Right renal pelvis (tissue), 4 donors: ENCODE measurements at regions not wholly inside any gene's neighbourhood (a gene's known extent, or its start where the extent isn't known, plus 50 kb on each side); places are given as distances from the start of the nearest gene placed in this dataset.

Experiments used
- DNase-seq, 4 donors: peaks; one replicate each; pipeline ENCODE4 v3.0.0-alpha.2; 2013; ENCODE audit warnings: low read depth in 4 of 4, low spot score in 3 of 4, missing footprints in 1 of 4

DNA sequence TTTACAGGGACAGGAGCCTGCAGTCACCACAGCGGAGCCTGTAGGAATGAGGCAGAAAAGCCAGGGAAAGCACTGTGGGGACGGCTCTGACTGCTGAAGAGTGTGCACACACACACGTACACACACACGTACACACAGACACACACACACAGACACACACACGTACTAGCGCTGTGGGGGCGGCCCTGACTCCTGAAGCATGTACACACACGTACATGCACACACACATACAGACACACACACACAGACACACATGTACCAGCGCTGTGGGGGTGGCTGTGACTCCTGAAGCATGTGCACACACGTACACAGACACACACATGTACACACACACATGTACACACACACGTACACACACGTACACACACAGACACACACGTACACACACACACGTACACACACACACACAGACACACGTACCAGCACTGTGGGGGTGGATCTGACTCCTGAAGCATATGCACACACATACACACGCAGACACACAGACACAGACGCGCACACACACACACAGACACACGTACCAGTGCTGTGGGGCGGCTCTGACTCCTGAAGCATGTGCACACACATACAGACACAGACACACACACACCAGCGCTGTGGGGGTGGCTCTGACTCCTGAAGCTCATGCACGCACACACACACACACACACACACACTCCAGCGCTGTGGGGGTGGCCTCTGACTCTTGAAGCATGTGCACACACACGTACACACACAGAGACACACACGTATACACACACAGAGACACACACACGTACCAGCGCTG, 127.3 kb downstream of the DLL1 start:
- no peak for DNase-seq

DNA sequence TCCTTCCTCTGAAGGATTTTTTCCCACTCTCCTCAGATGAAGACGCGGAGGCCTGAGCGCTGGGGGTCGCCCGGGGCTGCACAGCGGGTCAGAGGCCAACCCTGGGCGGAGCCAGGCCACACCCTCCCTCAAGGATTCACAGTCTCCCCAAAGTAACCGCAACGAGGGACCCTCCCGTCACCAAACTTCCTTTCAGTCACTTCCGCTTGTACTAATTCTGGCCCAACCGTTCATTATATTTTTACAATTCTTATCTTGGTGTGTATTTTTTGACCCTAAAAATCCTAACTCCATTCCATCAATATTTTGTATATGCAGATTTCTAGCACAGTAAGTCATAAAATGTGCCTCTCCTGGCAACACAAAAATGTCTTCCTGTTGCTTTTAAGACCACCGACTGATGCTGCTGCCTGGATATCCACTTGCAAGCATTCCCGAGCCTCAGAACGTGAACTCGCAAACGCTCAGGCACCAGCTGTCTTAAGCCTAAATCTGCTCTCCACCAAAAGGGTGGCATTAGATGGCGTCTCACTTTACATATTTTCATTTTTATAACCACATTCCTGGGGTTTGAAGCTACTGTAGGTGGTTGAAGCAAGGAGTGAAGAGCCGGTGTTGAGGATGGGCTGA, 128.0 kb downstream of the DLL1 start:
- DNase-seq = no peak

DNA sequence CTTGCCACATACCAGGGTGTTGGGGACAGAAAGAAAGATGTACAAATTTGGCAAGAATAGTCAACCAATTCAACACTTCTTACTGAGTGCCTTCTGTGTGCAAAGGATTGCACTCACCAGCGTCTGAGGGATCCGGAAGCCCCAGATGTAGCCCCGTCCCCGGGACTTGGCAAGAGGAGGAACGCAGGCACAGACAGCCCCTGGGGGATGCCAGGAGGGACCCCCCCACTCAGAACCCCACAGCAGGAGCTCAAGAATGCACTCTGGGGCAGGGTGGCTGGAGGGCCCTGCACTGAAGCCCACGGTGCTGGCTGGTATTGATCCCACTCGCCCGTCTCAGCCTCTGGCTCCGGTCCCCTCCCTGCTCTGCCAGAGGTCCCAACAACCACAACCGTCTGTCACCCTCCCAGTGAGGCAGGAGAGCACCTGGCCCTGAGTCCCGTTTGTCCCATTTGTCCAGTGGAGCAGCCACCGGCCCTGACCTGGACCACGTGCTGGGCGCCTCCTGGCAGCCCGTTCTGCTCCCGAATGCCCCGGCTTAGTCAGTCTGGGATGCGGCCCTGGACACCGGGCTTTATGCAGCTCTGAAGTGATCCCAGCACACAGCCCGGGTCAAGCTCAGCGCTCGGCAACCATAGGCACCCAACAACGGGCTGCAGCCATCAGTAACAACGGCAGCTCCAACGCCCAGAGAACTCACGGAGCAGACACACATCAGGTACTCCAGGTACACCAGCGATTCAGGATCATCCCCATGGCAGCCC, 128.7 kb downstream of the DLL1 start:
- no peak for DNase-seq

DNA sequence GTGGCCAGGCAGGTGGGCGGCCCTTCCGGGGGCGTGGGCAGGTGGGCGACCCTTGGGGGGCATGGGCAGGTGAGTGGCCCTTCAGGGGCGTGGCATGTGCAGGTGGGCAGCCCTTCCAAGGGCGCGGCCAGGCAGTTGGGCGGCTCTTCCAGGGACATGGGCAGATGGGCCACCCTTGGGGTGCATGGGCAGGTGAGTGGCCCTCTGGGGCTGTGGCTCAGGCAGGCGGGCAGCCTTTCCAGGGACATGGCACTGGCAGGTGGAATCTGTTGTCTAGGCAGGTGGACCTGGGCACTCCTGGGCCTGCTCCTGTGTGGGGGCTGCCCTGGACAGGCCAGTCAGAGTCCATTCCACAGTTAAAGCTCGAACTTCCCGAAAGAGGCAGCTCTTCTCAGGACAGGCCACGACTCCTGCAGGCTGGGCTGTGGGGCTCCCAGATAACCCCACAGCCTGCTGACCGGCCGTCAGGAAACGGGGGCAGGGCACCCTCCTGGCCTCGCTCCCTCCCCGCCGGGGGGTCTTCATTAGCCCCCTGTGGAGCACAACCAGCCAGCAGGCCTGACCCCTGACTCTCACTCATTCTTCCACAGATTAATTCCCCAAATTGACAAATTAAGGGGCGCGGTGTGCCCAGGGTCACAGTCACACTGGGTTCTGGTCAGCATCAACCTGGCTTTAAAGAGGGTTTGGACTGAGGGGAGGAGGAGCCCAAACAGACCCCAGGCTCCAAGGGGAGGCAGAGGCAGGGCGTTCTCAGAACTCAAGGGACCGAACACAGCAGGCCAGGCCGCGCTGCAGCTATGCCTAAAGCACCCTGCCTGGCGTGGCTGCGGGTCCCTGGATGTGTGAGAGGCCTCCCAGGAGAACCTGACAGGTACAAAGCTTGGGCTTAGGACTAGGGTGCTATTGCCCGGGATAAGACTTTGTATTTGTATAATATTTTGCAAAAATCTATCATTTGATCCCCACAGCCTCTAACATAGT, 130.0 kb downstream of the DLL1 start:
- no peak for DNase-seq

DNA sequence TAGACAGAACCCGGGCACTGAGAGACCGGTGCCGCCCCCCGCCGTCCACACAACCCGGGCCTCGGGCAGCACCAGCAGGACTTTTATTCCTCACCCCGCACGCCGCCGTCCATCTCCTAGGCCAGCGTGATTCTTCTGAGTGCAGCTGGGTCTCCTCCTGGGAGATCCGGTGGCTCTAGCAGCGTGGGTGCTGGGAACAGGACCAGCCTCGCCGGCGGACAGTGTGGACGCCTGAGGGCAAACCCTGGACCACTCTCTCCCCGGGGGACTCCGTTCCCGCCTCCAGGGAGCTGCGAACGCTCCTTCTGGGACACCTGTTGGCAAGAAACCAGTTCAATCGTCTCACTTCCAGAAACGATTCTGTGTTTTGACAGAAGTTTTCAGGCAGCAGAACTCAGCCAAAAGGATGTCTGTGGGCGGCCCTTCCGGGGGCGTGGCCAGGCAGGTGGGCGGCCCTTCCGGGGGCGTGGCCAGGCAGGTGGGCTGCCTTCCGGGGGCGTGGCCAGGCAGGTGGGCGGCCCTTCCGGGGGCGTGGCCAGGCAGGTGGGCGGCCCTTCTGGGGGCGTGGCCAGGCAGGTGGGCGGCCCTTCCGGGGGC, 130.7 kb downstream of the DLL1 start:
- DNase-seq = no peak

DNA sequence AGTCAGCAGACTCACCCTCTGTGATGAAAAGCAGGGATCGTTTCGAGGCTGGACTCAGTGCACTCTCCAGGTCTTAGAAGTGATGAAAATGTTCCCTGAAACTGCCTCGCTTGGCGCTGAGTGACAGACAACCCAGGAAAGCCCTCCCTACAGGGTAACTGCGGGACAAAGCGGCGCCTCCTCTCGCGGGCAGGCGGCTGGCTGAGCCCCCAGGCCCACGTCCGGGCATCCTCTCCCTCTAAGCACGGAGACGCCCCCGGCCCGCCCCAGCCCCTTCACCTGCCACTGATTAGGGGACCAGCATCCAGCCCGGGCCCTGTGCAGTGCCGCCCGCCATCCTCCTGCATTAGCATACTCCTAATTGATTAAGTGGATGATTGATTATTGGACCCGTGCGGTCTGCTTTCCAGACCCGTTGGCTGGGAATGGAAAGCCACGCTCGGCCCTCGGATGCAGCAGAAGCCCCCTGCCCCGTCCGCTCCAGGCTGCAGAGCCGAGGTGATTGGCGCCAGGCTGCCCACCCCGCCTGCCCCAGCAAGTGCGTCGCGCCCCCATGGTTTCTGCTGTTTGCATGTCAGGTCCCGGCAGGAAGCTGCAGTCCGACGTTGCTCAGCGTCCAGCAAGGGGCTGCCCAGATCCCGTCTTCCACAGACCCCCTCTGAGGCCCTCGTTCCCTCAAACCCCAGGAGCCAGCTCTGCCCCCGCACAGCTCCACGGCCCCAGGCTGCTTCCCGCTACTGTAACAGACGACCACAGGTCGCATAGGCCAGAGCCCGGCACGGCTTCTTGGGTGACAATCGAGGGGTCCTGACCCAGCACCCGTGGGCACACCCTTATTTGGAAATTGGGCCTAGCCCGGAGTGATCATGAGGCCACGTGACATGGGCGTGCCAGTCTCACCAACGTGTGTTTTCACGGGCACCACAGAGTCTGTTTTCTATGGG, 131.6 kb downstream of the DLL1 start:
- no peak for DNase-seq

DNA sequence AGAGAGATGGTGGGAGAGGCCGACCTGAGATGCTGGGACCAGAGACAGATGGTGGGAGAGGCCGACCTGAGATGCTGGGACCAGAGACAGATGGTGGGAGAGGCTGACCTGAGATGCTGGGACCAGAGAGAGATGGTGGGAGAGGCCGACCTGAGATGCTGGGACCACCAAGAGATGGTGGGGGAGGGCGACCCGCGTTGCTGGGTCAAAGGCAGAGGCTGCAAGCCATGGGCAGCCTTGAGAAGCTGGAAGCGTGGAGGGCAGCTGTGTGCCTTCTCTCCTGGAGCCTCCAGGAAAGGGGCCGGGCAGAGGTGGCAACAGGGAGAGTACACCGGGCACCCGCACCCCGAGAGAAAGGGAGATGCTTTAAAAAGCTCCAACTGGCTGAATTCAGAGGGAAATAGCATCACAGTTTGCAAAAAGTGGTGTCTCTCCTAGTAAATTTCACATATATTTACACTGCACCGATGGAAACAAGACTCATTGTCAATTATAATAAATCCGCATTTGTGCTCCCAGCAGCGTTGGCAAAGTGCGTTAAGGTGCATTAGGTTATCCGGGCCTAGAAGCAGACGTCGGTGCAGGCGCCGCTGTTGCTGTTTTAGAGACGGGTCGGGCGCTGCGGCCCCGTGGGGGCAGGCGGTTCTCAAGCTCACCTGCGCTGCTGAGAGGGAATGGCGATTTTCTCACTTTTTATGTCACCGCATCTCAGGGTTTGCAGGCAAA, 132.4 kb downstream of the DLL1 start:
- no peak for DNase-seq

DNA sequence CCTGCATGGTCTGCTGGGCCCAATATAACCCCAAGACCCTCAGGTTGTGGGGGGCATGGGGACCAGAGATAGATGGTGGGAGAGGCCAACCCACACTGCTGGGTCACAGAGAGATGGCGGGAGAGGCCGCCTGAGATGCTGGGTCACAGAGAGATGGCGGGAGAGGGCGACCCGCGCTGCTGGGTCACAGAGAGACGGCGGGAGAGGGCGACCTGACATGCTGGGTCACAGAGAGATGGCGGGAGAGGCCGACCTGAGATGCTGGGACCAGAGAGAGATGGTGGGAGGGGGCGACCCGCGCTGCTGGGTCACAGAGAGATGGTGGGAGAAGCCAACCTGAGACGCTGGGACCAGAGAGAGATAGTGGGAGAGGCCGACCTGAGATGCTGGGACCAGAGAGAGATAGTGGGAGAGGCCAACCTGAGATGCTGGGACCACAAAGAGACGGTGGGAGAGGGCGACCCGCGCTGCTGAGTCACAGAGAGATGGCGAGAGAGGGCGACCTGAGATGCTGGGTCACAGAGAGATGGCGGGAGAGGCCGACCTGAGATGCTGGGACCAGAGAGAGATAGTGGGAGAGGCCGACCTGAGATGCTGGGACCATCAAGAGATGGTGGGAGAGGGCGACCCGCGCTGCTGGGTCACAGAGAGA, 133.2 kb downstream of the DLL1 start:
- no peak for DNase-seq

DNA sequence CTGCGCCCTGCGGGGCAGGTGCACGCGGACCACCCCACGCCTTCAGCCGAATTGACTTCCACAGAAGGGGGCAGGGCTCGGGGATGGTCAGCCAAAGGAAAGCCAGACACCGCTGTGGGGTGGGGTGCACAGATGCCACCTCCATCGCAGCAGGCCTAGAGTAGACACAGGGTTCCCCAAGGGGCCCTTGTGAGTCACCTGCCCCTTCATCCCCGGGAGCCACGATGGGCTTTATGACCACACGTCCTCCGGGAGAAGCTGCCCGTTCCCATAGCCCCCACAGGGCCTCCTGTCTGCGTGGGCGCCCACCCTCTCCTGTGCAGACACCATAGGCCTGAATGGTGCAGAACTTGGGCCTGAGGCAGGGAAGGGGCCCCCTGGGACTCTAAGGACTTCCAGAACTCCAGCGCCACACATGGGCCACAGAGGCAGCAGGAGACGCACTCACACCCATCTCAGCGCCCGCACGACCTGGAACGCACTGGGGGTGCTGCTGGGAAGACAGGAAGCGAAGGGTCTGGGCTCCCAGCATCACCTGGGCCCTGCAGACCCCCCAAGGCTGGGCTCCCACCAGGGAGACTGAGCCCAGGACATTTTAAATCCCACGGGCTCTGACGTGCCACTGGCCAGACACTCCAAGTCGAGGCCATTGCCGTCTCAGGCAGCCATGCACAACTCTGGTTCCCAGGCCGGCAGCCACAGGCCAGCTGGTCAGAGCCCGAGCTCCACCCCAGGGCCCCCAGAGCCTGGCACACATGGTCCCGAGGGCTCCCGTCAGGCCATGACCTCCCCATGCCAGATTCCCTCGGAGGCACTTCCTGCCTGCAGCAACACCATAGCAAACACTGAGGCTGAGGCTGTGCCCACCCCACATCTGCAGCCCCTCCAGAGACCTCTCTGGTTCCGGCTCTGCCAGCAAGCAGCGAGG, 134.2 kb downstream of the DLL1 start:
- DNase-seq = no peak

DNA sequence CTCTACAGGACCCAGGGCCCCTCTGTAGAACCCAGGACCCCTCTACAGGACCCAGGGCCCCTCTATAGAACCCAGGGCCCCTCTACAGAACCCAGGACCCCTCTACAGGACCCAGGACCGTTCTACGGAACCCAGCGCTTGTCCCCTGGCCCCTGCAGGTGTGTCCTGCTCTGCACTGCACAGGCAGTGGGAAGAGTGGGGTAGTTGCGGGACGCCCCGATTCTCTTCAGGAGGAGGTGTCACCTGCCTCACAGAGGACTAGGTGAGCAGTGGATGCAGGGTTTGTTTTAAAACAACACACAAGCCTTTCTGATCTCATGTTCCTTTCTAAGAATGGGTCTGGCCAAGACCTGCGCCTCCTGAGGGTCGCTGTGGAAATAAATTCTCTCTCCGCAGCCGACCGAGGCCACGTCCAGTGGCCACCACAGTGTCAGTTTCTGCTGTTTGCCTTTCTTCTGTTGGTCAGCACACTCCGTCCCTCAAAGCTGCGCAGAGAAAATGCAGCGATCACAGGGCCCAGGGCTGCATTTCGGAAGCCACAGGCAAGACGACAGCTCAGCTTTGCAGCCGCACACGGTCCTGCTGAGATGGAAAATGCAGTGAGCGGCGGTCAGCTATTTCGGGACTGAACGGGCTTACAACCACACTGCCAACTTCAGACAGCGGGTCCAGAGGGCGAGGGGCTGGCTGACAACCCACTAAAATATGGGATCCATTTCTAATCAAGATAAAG, 135.2 kb downstream of the DLL1 start:
- DNase-seq = no peak

DNA sequence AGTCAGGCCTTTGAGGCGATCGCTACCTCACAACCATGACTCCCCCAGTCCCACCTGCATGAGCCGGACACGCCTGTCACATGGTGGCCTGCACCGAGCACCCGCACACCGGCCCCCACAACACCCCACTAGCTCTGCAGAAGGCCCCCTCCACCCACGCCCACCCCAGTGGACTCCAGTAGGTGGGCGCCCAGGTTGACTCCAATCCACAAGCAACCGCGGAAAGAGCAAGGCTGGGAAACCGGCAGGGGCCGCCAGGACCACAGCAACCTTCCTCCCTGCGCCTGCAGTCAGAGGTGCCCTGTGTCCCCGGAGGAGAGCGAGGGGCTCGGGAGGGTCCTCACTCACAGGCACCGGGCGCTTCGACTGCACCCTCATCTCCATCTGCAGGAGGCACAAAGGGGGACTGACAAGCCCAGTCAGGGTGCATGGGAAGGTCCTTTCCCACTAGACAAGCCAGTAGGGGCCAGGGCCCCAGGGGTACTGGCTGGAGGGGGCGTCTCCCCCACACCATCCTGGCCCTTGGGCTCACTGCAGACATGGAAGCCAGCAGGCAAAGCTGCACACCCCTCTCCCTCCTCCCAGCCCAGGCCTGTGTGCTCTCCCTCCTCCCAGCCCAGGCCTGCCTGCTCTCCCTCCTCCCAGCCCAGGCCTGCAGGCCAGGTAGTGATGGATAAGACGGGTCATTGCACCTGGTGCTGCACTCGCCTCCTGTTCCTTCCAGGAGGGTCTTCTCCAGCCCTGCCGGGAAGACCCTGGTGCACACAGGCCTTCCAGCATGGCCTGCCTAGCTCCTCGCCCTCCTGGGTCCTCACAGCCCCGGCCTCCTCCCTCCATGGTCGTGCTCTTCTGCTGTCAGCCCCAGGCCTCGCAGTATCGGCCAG, 137.2 kb downstream of the DLL1 start:
- DNase-seq = no peak

DNA sequence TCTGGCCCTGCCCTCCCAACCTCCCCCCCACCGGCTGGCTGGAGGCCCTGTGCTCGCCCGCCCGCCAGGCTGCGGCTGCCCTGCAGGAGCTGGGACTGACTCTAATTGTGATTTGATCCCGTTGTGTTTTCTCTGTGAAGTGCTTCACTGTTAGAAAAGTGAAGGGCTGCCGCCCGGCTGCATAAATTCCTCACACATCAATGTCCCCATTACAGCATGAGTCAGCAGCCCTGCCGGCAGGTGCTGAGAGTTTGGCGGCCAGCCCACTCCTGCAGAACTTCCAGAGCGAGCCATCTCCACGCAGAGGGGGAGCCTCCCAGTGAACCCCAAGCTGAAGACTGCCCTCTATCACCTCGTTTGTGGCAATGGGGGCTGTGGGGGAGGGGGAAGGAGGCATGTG, 137.9 kb downstream of the DLL1 start:
- no peak for DNase-seq

DNA sequence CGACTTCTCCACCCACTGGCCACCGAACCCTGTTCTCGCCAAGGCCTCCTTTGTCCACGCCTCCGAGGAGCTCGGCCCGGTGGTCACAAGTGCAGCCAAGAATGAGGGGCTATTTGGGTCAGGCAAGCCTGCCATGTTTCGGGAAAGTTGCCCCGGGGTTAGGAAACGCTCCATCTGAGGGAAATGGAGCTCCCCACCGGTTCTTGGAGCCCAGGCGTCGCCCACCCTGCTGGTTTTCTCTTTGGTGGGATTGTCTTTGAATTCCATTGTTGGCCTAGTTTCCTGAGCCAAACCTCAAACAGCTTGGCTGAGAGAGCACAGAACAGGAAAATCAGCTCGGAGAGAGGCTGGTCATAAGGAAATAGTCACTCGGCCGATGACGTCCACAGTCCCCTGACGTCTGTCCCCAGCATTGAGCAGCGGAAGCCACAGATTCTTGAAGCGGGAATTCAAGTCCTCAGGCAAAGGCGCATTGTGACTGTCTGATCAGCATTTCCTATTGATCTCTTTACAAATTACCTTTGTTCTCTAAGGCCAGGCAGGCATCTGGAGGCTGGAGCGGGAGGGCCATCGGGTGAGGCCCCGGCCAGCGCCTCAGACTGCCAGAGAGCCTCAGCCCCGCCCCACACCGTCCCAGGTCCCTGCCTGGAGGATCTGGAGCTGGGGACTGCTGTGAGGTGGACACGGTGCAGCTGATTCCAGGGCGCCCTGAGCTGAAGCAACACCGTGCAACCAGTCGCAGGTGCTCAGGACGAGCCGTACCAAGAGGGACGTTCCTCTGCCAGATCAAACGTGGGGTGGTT, 138.6 kb downstream of the DLL1 start:
- no peak for DNase-seq

DNA sequence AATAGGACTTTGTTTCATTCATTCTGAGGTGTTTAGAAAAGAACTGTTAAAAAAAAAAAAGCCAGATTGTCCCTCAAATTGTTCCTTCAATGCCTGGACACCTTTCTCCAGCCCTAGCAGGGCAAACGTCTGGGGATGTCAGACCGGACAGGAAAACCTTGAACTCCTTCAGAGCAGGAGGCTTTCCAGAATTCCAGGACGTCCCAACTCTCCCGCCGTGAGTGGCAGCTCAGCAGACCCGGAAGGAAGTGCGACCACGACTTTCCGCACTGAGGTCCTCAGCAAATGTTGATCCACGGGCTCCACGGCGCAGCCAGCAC, 139.1 kb downstream of the DLL1 start:
- no peak for DNase-seq
